ENCODE measurements at regions not wholly inside any gene's neighbourhood (a gene's known extent, or its start where the extent isn't known, plus 50 kb on each side); places are given as distances from the start of the nearest gene placed in this dataset.
"Not testable (repeated sequence)": the region's sequence is repeated elsewhere in the genome, so short reads cannot be mapped to it uniquely, and the experiment has no call there.

DNA sequence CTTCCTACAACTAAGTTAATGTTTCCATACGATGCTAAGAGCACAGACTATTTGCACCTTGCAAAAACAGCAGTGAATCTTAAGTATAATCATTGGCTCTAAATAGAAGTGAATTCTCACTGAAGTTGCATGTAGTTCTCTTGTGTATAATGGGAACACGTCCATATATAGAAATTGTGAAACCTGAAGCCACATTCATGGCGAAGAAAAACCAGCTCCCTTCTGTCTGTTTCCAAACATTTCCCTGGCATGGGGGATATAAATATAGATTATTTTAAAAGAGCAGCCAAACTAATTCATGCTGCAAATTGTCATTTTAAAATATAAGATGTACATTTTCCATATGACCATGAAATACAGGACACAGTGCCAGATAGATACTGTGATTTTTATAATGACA lies 71.1 kb downstream of the TRAM1L1 start:
- Mint-ChIP-seq H3K4me1 (no peaks in the 10 kb centered on the region), H3K9me3 (peaks cover 2% of the 10 kb centered on the region), H3K36me3 (no peaks in the 10 kb centered on the region), H3K27me3 (no peaks in the 10 kb centered on the region), H3K4me3 (no peak overlapping the region), H3K27ac (no peak overlapping the region)
- DNase-seq, result no peak

DNA sequence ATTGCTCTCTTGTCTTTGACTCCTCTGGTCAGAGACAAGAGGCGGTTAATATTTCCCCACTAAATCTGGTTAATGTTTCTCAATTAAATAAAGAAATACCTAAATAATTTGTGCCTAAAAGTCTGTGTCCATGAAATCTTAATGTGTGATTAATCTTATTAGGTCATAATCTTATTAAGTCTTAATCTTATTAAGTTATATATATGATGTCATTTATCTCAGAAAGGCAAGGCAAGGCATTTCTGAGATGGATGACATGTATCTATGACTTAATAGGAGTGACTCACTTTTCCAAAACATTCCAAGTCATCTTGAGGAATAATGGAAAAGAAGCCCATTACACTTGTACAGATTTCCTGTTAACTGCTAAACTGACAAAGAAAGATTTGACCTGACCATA lies 74.7 kb downstream of the TRAM1L1 start:
- no peak for DNase-seq
- Mint-ChIP-seq H3K4me3 (no peak overlapping the region), H3K4me1 (no peaks in the 10 kb centered on the region), H3K27me3 (no peaks in the 10 kb centered on the region), H3K9me3 (peaks cover 5% of the 10 kb centered on the region), H3K36me3 (no peaks in the 10 kb centered on the region), H3K27ac (no peak overlapping the region)

- no peaks in the 10 kb centered on the region for H3K4me1 Mint-ChIP-seq
- H3K4me3 Mint-ChIP-seq, result no peak overlapping the region
- no peak for DNase-seq
- H3K27ac Mint-ChIP-seq, result no peak overlapping the region
- H3K9me3 Mint-ChIP-seq, result no peaks in the 10 kb centered on the region
- no peaks in the 10 kb centered on the region for H3K36me3 Mint-ChIP-seq
- no peaks in the 10 kb centered on the region for H3K27me3 Mint-ChIP-seq
Observed at GRCh38 chr4:117001077-117001476, 84.3 kb downstream of the TRAM1L1 start.

DNA sequence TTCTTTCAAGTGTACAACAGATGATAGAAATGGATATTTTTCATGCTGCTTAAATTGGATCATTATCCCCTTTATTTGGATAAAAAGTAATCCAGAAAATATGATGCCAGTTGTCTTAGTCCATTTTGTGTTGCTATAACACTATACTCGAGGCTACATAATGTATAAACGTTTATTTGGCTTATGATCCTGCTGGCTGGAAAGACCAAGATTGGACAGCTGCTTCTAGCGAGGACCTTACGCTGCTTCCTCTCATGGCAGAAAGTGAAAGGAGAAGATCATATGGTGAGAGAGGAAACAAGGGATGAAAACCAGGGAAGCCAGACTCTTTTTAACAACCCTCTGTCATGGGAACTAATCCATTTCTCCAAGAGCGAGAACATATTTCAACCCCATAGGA lies 102.7 kb downstream of the TRAM1L1 start:
- DNase-seq, result no peak
- Mint-ChIP-seq H3K36me3 (no peaks in the 10 kb centered on the region), H3K4me3 (no peak overlapping the region), H3K4me1 (no peaks in the 10 kb centered on the region), H3K9me3 (no peaks in the 10 kb centered on the region), H3K27me3 (no peaks in the 10 kb centered on the region), H3K27ac (no peak overlapping the region)

GRCh38 chr4:116980436-116980835 lies 104.9 kb downstream of the TRAM1L1 start:
- H3K9me3 Mint-ChIP-seq, H3K27ac Mint-ChIP-seq, H3K27me3 Mint-ChIP-seq, H3K4me3 Mint-ChIP-seq, H3K36me3 Mint-ChIP-seq, H3K4me1 Mint-ChIP-seq, DNase-seq: not testable (repeated sequence)

GRCh38 chr4:116959045-116959444 lies 126.3 kb downstream of the TRAM1L1 start:
- H3K4me3 Mint-ChIP-seq, result no peak overlapping the region
- no peaks in the 10 kb centered on the region for H3K4me1 Mint-ChIP-seq
- no peak for DNase-seq
- H3K9me3 Mint-ChIP-seq, result peaks cover 3% of the 10 kb centered on the region
- no peak overlapping the region for H3K27ac Mint-ChIP-seq
- no peaks in the 10 kb centered on the region for H3K27me3 Mint-ChIP-seq
- H3K36me3 Mint-ChIP-seq, result no peaks in the 10 kb centered on the region

GRCh38 chr4:116953947-116954346 lies 131.4 kb downstream of the TRAM1L1 start:
- H3K27me3 Mint-ChIP-seq, result no peaks in the 10 kb centered on the region
- no peak overlapping the region for H3K4me3 Mint-ChIP-seq
- H3K36me3 Mint-ChIP-seq, result no peaks in the 10 kb centered on the region
- peaks cover 3% of the 10 kb centered on the region for H3K9me3 Mint-ChIP-seq
- no peak overlapping the region for H3K27ac Mint-ChIP-seq
- no peaks in the 10 kb centered on the region for H3K4me1 Mint-ChIP-seq
- no peak for DNase-seq

GRCh38 chr4:116952530-116953136 lies 132.7 kb downstream of the TRAM1L1 start:
- Mint-ChIP-seq H3K27me3 (no peaks in the 10 kb centered on the region), H3K9me3 (peaks cover 1% of the 10 kb centered on the region), H3K36me3 (no peaks in the 10 kb centered on the region), H3K27ac (no peak overlapping the region), H3K4me1 (no peaks in the 10 kb centered on the region), H3K4me3 (no peak overlapping the region)
- DNase-seq, result no peak

- no peak overlapping the region for H3K27ac Mint-ChIP-seq
- H3K9me3 Mint-ChIP-seq, result peaks cover 1% of the 10 kb centered on the region
- DNase-seq, result no peak
- H3K4me1 Mint-ChIP-seq, result no peaks in the 10 kb centered on the region
- H3K36me3 Mint-ChIP-seq, result no peaks in the 10 kb centered on the region
- no peaks in the 10 kb centered on the region for H3K27me3 Mint-ChIP-seq
- no peak overlapping the region for H3K4me3 Mint-ChIP-seq
Observed at GRCh38 chr4:116949856-116950255, 135.5 kb downstream of the TRAM1L1 start.

DNA sequence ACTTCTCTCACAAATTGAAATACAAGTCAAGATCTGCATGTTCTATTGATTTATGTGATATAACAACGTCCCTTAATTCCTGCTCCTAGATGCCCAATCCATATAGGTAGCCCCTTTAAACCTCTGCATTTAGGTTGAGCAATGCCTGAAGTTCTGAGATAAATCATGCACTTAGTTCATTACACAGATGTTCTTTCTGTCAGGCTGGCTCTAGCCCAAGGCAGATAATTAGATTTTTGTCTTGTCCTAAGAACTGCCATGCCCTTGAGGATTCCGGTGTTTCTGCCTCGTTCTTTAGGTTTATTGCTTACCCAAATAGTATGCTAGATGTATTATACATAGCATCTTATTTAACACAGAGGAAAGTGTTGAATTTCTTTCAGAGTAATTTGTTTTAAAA lies 143.1 kb downstream of the TRAM1L1 start:
- no peak for DNase-seq
- H3K9me3 Mint-ChIP-seq, result no peaks in the 10 kb centered on the region
- H3K4me1 Mint-ChIP-seq, result no peaks in the 10 kb centered on the region
- no peak overlapping the region for H3K4me3 Mint-ChIP-seq
- no peaks in the 10 kb centered on the region for H3K27me3 Mint-ChIP-seq
- H3K36me3 Mint-ChIP-seq, result no peaks in the 10 kb centered on the region
- no peak overlapping the region for H3K27ac Mint-ChIP-seq

DNA sequence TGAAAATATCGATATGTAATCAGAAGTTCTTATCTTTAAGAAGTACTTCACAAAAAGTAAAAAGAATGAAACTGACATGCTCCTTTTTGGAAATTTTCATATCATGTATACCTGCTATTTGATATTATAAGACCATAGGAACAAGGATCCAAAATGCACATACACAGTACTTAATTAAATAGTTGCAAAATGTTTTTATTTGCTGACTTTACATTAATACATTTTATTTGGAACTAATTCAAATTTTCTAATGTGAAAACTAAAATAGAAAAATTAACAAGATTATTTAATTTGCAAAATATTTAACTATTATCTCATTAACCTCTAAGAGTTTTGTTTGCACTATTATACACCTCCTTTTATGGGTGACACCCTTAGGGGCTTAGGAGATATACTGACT lies 155.0 kb downstream of the TRAM1L1 start:
- H3K4me3 Mint-ChIP-seq, result no peak overlapping the region
- no peak overlapping the region for H3K27ac Mint-ChIP-seq
- no peak for DNase-seq
- H3K36me3 Mint-ChIP-seq, result no peaks in the 10 kb centered on the region
- H3K4me1 Mint-ChIP-seq, result no peaks in the 10 kb centered on the region
- peaks cover 7% of the 10 kb centered on the region for H3K27me3 Mint-ChIP-seq
- no peaks in the 10 kb centered on the region for H3K9me3 Mint-ChIP-seq

GRCh38 chr4:116926631-116927295 lies 158.6 kb downstream of the TRAM1L1 start:
- H3K9me3 Mint-ChIP-seq, result no peaks in the 10 kb centered on the region

DNA sequence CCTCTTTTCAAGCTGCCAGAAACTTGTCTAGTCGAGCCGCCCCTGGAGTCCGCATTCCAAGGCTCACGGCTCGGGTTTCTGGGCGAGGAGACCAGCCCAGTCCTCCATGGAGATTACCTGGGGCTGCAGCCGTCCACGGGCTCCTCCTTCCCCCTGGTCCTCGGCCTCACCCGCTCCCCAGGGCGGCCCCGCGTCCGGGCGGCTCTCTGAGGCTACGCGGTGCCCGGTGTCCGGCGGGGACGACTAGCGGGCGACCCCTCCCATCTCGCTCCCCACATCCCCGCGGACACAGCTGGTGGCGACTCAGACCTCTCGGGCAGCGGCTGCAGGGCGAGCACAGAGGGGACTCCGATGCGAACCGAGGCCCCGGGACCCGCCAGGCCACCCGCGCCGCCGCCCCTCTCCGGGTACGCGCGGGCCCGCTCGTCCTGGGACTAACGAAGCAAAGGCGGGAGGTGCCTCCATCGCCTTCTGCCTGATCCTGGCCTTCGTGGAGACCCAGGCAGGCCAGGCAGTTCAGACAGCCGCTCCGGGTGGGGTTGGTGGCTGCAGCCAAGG lies 159.4 kb downstream of the TRAM1L1 start:
- DNase-seq, result no peak
- Mint-ChIP-seq H3K27me3 (peaks cover 9% of the 10 kb centered on the region), H3K36me3 (no peaks in the 10 kb centered on the region), H3K4me1 (no peaks in the 10 kb centered on the region), H3K4me3 (no peak overlapping the region), H3K27ac (no peak overlapping the region), H3K9me3 (no peaks in the 10 kb centered on the region)

More at GRCh38 chr4:116926631-116927295, 158.6 kb downstream of the TRAM1L1 start:
- Mint-ChIP-seq H3K27me3 (peaks cover 9% of the 10 kb centered on the region), H3K4me3 (no peak overlapping the region), H3K36me3 (no peaks in the 10 kb centered on the region), H3K27ac (no peak overlapping the region), H3K4me1 (no peaks in the 10 kb centered on the region)
- DNase-seq, result no peak

DNA sequence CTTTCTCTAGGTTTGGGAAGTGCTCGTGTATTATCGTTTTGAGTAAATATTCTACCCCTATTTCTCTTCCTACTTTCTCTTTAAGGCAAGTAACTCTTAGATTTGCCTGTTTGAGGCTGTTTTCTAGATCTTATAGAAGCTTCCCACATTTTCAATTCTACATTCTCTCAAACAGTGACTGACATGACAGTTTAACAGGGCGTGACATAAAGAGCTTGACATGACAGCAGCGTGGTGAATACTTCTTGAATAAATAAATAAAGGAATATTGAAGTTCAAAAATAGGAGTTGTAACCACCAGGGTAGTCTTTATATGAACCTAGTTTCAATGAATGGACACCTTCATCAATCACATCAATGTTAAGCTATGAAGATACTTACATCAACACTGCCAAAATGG lies 162.0 kb downstream of the TRAM1L1 start:
- Mint-ChIP-seq H3K27me3 (peaks cover 9% of the 10 kb centered on the region), H3K36me3 (no peaks in the 10 kb centered on the region), H3K27ac (no peak overlapping the region), H3K9me3 (peaks cover 6% of the 10 kb centered on the region), H3K4me1 (no peaks in the 10 kb centered on the region), H3K4me3 (no peak overlapping the region)
- no peak for DNase-seq

DNA sequence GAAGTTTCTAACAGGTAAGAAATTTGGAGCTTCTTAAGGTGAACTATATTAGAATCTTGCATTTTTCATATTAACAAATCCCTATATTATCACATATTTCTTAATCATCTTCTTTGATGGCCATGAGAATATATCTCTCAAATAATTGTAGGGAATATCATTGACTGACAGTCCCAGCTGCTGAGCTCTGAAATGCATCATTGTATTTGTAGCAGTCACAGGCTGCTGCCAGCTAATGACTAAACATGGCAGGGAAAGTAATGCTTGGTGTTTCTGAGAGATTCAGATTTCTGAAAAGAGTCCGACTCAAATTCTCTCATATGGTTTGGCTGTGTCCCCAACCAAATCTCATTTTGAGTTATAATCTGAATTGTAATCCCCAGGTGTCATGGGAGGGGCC lies 171.9 kb downstream of the TRAM1L1 start:
- peaks cover 3% of the 10 kb centered on the region for H3K9me3 Mint-ChIP-seq
- no peak for DNase-seq
- no peaks in the 10 kb centered on the region for H3K4me1 Mint-ChIP-seq
- H3K4me3 Mint-ChIP-seq, result no peak overlapping the region
- H3K27ac Mint-ChIP-seq, result no peak overlapping the region
- H3K27me3 Mint-ChIP-seq, result no peaks in the 10 kb centered on the region
- no peaks in the 10 kb centered on the region for H3K36me3 Mint-ChIP-seq

DNA sequence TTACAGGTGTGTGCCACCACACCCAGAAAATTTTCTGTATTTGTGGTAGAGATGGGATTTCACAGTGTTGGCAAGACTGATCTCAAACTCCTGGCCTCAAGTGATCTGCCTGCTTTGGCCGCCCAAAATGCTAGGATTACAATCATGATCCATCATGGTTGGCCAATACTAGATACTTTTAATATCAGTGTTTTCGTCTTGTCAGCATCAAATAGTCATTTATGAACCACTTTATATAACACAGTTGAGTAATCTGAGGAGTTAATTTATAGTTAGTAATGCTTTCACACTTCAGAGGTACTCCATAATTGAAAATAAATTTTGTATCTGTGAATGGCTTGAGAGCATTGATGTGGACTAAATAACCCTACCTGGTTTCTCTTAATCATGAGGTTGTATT lies 178.6 kb downstream of the TRAM1L1 start:
- Mint-ChIP-seq H3K4me1 (no peaks in the 10 kb centered on the region), H3K36me3 (no peaks in the 10 kb centered on the region), H3K27ac (no peak overlapping the region), H3K27me3 (no peaks in the 10 kb centered on the region), H3K9me3 (peaks cover 2% of the 10 kb centered on the region), H3K4me3 (no peak overlapping the region)
- no peak for DNase-seq
